Thoracic aorta (tissue), 2 donors: ENCODE measurements at regions not wholly inside any gene's neighbourhood (a gene's known extent, or its start where the extent isn't known, plus 50 kb on each side); places are given as distances from the start of the nearest gene placed in this dataset.

Experiments
- ATAC-seq: fragments of 150-250 bp; one replicate; pipeline ENCODE4 v1.8.0; 2017; ENCODE audit warnings: low read depth; ENCODE audit not compliant: insufficient number of reproducible peaks, low FRiP score
- DNase-seq: peaks from one replicate; pipeline ENCODE4 v3.0.0-alpha.2; 2020; ENCODE audit warnings: low spot score
- H3K27ac ChIP-seq, 2 donors: fragments of 200-600 bp; sonication (generic); 1 replicate in 1 of 2; 2 replicates in 1 of 2; pipeline ENCODE4 v1.5.1; 2016; ENCODE audit warnings: mild to moderate bottlenecking in 2 of 2, moderate library complexity in 2 of 2
- H3K27me3 ChIP-seq: fragments of 200-600 bp; sonication (generic); replicated peaks from 2 replicates; pipeline ENCODE4 v1.6.0; 2016; ENCODE audit warnings: mild to moderate bottlenecking; ENCODE audit not compliant: insufficient read depth
- H3K36me3 ChIP-seq: fragments of 200-600 bp; sonication (generic); one replicate; pipeline ENCODE4 v1.5.1; 2016
- H3K4me1 ChIP-seq, 2 donors: fragments of 200-600 bp; sonication (generic); 1 replicate in 1 of 2; 2 replicates in 1 of 2; pipeline versions ENCODE4 v1.5.1 to v1.6.0; 2016; ENCODE audit warnings: low read depth in 2 of 2, mild to moderate bottlenecking in 1 of 2; ENCODE audit not compliant: control insufficient read depth in 1 of 2
- H3K4me3 ChIP-seq: fragments of 200-600 bp; sonication (generic); 2 replicates; pipeline ENCODE4 v1.5.1; 2016; ENCODE audit warnings: mild to moderate bottlenecking
- H3K9me3 ChIP-seq: fragments of 200-600 bp; sonication (generic); 2 replicates; pipeline ENCODE4 v1.5.1; 2016
- TF ChIP-seq, protein P1 (sequence below): fragments of 200-600 bp; sonication (generic); IDR thresholded peaks from one replicate; pipeline ENCODE4 v1.5.1; 2019; ENCODE audit warnings: antibody characterized with exemption

GRCh38 chr2:22124003-22124402 is 1000.2 kb downstream of the TDRD15 start:
- no peaks in the 10 kb centered on the region for H3K4me1 ChIP-seq
- H3K4me3 ChIP-seq = no peak overlapping the region
- ATAC-seq = no peak
- H3K27ac ChIP-seq = no peak overlapping the region
- H3K9me3 ChIP-seq = no peaks in the 10 kb centered on the region
- H3K27me3 ChIP-seq = no peaks in the 10 kb centered on the region
- no peak for DNase-seq
- TF ChIP-seq, protein P1, sequence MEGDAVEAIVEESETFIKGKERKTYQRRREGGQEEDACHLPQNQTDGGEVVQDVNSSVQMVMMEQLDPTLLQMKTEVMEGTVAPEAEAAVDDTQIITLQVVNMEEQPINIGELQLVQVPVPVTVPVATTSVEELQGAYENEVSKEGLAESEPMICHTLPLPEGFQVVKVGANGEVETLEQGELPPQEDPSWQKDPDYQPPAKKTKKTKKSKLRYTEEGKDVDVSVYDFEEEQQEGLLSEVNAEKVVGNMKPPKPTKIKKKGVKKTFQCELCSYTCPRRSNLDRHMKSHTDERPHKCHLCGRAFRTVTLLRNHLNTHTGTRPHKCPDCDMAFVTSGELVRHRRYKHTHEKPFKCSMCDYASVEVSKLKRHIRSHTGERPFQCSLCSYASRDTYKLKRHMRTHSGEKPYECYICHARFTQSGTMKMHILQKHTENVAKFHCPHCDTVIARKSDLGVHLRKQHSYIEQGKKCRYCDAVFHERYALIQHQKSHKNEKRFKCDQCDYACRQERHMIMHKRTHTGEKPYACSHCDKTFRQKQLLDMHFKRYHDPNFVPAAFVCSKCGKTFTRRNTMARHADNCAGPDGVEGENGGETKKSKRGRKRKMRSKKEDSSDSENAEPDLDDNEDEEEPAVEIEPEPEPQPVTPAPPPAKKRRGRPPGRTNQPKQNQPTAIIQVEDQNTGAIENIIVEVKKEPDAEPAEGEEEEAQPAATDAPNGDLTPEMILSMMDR = no peak
- H3K36me3 ChIP-seq = no peaks in the 10 kb centered on the region

DNA sequence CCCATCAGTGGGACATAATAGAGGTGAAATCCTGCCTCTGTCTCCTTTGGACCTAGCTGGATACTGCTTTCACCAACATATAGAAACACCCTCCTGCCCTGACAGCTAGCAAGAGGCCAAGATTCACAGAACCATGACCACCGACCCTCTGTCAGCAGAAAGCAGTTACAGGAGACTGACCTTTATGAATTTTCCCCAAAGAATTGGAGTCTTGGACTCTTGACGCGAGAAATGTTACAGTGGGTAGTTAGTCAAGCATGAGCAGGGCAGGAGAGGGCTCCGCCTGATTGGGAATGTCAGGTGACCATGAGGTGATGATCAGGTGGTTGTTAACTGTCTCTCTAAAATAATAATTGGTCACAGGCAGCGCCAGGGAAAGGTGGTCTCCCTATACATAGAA is 1002.3 kb downstream of the TDRD15 start:
- Histone ChIP-seq H3K36me3 (no peaks in the 10 kb centered on the region), H3K4me1 (no peaks in the 10 kb centered on the region), H3K27me3 (no peaks in the 10 kb centered on the region), H3K4me3 (no peak overlapping the region), H3K27ac (no peak overlapping the region), H3K9me3 (no peaks in the 10 kb centered on the region)
- ATAC-seq = no peak
- no peak for DNase-seq
- TF ChIP-seq, protein P1 = no peak

DNA sequence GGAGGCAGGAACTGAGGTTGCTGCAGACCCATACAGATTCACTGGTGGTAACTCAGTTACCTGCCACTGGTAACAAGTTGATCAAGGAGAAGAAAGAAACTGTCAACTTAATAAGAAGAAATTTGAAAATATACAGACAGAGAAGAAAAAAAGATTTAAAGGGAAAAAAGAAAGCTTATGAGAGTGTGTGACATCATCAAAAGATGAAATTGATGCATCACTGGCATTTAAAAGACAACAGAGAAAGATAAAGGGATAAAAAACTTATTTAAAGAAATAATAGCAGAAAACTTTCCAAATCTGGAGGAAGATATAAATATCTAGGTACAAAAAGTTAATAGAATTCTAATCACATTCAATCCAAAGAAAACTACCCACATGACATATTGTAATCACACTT is 1003.2 kb downstream of the TDRD15 start:
- Histone ChIP-seq H3K9me3 (no peaks in the 10 kb centered on the region), H3K36me3 (no peaks in the 10 kb centered on the region), H3K4me1 (no peaks in the 10 kb centered on the region), H3K27me3 (no peaks in the 10 kb centered on the region), H3K4me3 (no peak overlapping the region), H3K27ac (no peak overlapping the region)
- TF ChIP-seq, protein P1 = no peak
- ATAC-seq (no peak), DNase-seq (no peak)

DNA sequence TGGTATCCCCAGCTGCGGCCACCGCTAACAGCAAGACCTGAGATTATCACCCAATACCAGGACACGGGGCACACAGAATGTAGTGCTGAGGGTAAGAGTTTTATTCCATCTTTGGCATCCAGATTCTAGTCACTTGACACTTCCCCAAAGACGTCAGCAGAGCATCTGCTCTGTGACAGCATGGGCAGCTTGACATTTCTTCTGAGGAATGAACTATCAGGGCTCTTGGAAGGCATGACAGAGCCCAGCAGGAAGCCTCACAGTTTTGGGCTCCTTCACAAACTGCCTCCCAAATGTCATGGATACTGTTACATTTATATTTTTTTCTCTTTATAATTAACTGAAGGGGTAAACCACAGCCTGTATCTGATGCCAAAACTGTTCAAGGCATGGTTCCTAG is 1010.7 kb downstream of the TDRD15 start:
- TF ChIP-seq, protein P1 = no peak
- H3K4me3 ChIP-seq = no peak overlapping the region
- ATAC-seq = no peak
- no peaks in the 10 kb centered on the region for H3K9me3 ChIP-seq
- H3K27me3 ChIP-seq = no peaks in the 10 kb centered on the region
- no peak overlapping the region for H3K27ac ChIP-seq
- no peaks in the 10 kb centered on the region for H3K4me1 ChIP-seq
- DNase-seq = no peak
- no peaks in the 10 kb centered on the region for H3K36me3 ChIP-seq

GRCh38 chr2:22136446-22136845 is 1012.7 kb downstream of the TDRD15 start:
- ATAC-seq = no peak
- no peaks in the 10 kb centered on the region for H3K36me3 ChIP-seq
- TF ChIP-seq, protein P1 = no peak

More at GRCh38 chr2:22136446-22136845, 1012.7 kb downstream of the TDRD15 start:
- no peak for DNase-seq
- H3K27me3 ChIP-seq = no peaks in the 10 kb centered on the region
- H3K27ac ChIP-seq = no peak overlapping the region
- H3K4me3 ChIP-seq = no peak overlapping the region
- no peaks in the 10 kb centered on the region for H3K4me1 ChIP-seq
- H3K9me3 ChIP-seq = no peaks in the 10 kb centered on the region
